ENCODE measurements at regions not wholly inside any gene's neighbourhood (a gene's known extent, or its start where the extent isn't known, plus 50 kb on each side); places are given as distances from the start of the nearest gene placed in this dataset.

DNA sequence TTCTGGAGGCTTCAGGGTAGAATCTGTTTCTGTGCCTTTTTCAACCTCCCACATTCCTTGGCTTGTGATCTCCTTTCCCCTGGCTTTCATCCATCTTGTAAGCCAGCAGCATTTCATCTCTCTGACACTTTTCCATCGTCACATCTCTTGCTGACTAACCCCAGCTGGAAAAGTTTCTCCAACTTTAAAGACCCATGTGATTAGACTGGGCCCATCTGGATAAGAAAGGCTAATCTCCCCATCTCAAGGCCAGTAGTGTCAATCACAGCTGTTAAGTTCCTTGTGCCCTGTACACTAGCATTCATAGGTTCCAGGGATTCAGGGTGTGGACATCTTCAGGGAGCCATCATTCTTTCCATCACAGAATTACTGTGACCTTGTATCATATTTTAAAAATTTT, 452.1 kb downstream of the TTLL7 start:
- TF ChIP-seq, protein P1, sequence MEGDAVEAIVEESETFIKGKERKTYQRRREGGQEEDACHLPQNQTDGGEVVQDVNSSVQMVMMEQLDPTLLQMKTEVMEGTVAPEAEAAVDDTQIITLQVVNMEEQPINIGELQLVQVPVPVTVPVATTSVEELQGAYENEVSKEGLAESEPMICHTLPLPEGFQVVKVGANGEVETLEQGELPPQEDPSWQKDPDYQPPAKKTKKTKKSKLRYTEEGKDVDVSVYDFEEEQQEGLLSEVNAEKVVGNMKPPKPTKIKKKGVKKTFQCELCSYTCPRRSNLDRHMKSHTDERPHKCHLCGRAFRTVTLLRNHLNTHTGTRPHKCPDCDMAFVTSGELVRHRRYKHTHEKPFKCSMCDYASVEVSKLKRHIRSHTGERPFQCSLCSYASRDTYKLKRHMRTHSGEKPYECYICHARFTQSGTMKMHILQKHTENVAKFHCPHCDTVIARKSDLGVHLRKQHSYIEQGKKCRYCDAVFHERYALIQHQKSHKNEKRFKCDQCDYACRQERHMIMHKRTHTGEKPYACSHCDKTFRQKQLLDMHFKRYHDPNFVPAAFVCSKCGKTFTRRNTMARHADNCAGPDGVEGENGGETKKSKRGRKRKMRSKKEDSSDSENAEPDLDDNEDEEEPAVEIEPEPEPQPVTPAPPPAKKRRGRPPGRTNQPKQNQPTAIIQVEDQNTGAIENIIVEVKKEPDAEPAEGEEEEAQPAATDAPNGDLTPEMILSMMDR (IDR thresholded peaks at IDR 0.05): no peak
- TF ChIP-seq EZH2phosphoT487 (IDR thresholded peaks at IDR 0.05) (no peak), EZH2 (IDR thresholded peaks at IDR 0.05) (no peak)
